GM12878 (cell line): ENCODE measurements at regions not wholly inside any gene's neighbourhood (a gene's known extent, or its start where the extent isn't known, plus 50 kb on each side); places are given as distances from the start of the nearest gene placed in this dataset.

ENCODE experiments used
- BHLHE40 ChIP-seq, 2 experiments: fragments of 450-650 bp in 1 of 2; IDR thresholded peaks; 2 replicates each; pipeline ENCODE4 v1.6.1; 2011 to 2017; ENCODE audit warnings: low read depth in 2 of 2, borderline replicate concordance in 1 of 2, improper control_type of control experiment in 1 of 2, low read length in 1 of 2, mild to moderate bottlenecking in 1 of 2
- CREB1 ChIP-seq: IDR thresholded peaks from 2 replicates; pipeline ENCODE4 v1.6.1; 2012; ENCODE audit warnings: low read depth, mild to moderate bottlenecking, inconsistent platforms
- ESRRA ChIP-seq: IDR thresholded peaks from 2 replicates; pipeline ENCODE4 v1.6.1; 2012; ENCODE audit warnings: mild to moderate bottlenecking, low read length, improper control_type of control experiment
- HDAC6 ChIP-seq: fragments of 200-600 bp; sonication (generic); IDR thresholded peaks from one replicate; pipeline ENCODE4 v1.8.0; 2017; ENCODE audit warnings: antibody characterized with exemption; ENCODE audit not compliant: unreplicated experiment
- IRF5 ChIP-seq: fragments of 450-650 bp; IDR thresholded peaks from 2 replicates; pipeline ENCODE4 v1.6.1; 2017; ENCODE audit warnings: borderline replicate concordance
- JUND ChIP-seq: IDR thresholded peaks from 2 replicates; pipeline ENCODE4 v1.6.1; 2012; ENCODE audit warnings: low read depth, mild to moderate bottlenecking, low read length, improper control_type of control experiment, moderate library complexity
- MYB ChIP-seq: fragments of 150-350 bp; IDR thresholded peaks from 2 replicates; pipeline ENCODE4 v1.6.1; 2014; ENCODE audit warnings: mild to moderate bottlenecking, low read depth, low read length, borderline replicate concordance
- NR2C2 ChIP-seq: IDR thresholded peaks from 2 replicates; pipeline ENCODE4 v1.6.1; 2011; ENCODE audit warnings: borderline replicate concordance, low read depth; ENCODE audit not compliant: control insufficient read depth, insufficient read length
- RFX5 ChIP-seq: IDR thresholded peaks from 2 replicates; pipeline ENCODE4 v1.6.1; 2011; ENCODE audit warnings: low read depth, low read length, improper control_type of control experiment
- SIX5 ChIP-seq: IDR thresholded peaks from 2 replicates; pipeline ENCODE4 v1.6.1; 2011; ENCODE audit warnings: mild to moderate bottlenecking, low read depth, low read length, moderate library complexity; ENCODE audit not compliant: severe bottlenecking
- SPI1 ChIP-seq: IDR thresholded peaks from 2 replicates; pipeline ENCODE4 v1.6.1; 2011; ENCODE audit warnings: low read depth, mild to moderate bottlenecking, low read length, moderate library complexity, borderline replicate concordance; ENCODE audit not compliant: insufficient read depth
- SRF ChIP-seq, 2 experiments: IDR thresholded peaks; 2 replicates each; pipeline ENCODE4 v1.6.1; 2011; ENCODE audit warnings: low read depth in 2 of 2, low read length in 2 of 2, mild to moderate bottlenecking in 1 of 2, moderate library complexity in 1 of 2
- SUZ12 ChIP-seq: fragments of 200-600 bp; sonication (generic); IDR thresholded peaks from one replicate; pipeline ENCODE4 v1.6.1; 2018; ENCODE audit warnings: antibody characterized with exemption, mild to moderate bottlenecking; ENCODE audit not compliant: unreplicated experiment
- TCF3 ChIP-seq: IDR thresholded peaks from 2 replicates; pipeline ENCODE4 v1.6.1; 2012; ENCODE audit warnings: low read depth, mild to moderate bottlenecking, low read length, borderline replicate concordance; ENCODE audit not compliant: insufficient read depth
- ZNF24 ChIP-seq: fragments of 450-650 bp; IDR thresholded peaks from 2 replicates; pipeline ENCODE4 v1.6.1; 2017; ENCODE audit warnings: antibody characterized with exemption, mild to moderate bottlenecking
- ZNF384 ChIP-seq: IDR thresholded peaks from 2 replicates; pipeline ENCODE4 v1.6.1; 2012; ENCODE audit warnings: low read depth, mild to moderate bottlenecking, low read length, improper control_type of control experiment, borderline replicate concordance
- TF ChIP-seq, protein P1 (sequence below): fragments of 450-650 bp; conservative IDR thresholded peaks from 2 replicates; pipeline ENCODE4 v1.6.1; 2017; ENCODE audit warnings: mild to moderate bottlenecking, moderate library complexity
- TF ChIP-seq, protein P2 (sequence below): IDR thresholded peaks from 2 replicates; pipeline ENCODE4 v1.6.1; 2012; ENCODE audit warnings: low read depth, low read length, improper control_type of control experiment
- TF ChIP-seq, protein P3 (sequence below): IDR thresholded peaks from 2 replicates; pipeline ENCODE4 v1.6.1; 2011; ENCODE audit warnings: low read depth, low read length, improper control_type of control experiment, borderline replicate concordance
- TF ChIP-seq, protein P4 (sequence below): IDR thresholded peaks from 2 replicates; pipeline ENCODE4 v1.6.1; 2011; ENCODE audit warnings: low read depth, mild to moderate bottlenecking, low read length, moderate library complexity, borderline replicate concordance; ENCODE audit errors: extremely low read depth
- TF ChIP-seq, protein P5 (sequence below): fragments of 450-650 bp; IDR thresholded peaks from 2 replicates; pipeline ENCODE4 v1.6.1; 2016; ENCODE audit warnings: mild to moderate bottlenecking

GRCh38 chr1:19010995-19011844 is 54.7 kb upstream of the IFFO2 start (continued):
- TF ChIP-seq BHLHE40 (IDR thresholded peaks at IDR 0.05; ENCODE audit: borderline replicate concordance in 1 of 2, low read depth in 2 of 2, low read length in 1 of 2) (0 out of 4 replicates have a peak, but pooled peaks of 1 of the 2 experiments have one; percentile 25), SRF (IDR thresholded peaks at IDR 0.05; ENCODE audit: low read depth in 2 of 2, low read length in 2 of 2) (no peak), HDAC6 (no peak), SUZ12 (no peak), RFX5 (no peak), SPI1 (no peak), CREB1 (peak; percentile 36; the same call in 1 of the 2 replicates), NR2C2 (no peak), SIX5 (no peak), TCF3 (no peak), MYB (no peak), IRF5 (no peak), ZNF24 (no peak), ZNF384 (no peak), JUND (no peak), ESRRA (no peak)
- TF ChIP-seq, protein P1, sequence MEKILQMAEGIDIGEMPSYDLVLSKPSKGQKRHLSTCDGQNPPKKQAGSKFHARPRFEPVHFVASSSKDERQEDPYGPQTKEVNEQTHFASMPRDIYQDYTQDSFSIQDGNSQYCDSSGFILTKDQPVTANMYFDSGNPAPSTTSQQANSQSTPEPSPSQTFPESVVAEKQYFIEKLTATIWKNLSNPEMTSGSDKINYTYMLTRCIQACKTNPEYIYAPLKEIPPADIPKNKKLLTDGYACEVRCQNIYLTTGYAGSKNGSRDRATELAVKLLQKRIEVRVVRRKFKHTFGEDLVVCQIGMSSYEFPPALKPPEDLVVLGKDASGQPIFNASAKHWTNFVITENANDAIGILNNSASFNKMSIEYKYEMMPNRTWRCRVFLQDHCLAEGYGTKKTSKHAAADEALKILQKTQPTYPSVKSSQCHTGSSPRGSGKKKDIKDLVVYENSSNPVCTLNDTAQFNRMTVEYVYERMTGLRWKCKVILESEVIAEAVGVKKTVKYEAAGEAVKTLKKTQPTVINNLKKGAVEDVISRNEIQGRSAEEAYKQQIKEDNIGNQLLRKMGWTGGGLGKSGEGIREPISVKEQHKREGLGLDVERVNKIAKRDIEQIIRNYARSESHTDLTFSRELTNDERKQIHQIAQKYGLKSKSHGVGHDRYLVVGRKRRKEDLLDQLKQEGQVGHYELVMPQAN = no peak
- TF ChIP-seq, protein P2, sequence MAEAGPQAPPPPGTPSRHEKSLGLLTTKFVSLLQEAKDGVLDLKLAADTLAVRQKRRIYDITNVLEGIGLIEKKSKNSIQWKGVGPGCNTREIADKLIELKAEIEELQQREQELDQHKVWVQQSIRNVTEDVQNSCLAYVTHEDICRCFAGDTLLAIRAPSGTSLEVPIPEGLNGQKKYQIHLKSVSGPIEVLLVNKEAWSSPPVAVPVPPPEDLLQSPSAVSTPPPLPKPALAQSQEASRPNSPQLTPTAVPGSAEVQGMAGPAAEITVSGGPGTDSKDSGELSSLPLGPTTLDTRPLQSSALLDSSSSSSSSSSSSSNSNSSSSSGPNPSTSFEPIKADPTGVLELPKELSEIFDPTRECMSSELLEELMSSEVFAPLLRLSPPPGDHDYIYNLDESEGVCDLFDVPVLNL = no peak
- TF ChIP-seq, protein P3, sequence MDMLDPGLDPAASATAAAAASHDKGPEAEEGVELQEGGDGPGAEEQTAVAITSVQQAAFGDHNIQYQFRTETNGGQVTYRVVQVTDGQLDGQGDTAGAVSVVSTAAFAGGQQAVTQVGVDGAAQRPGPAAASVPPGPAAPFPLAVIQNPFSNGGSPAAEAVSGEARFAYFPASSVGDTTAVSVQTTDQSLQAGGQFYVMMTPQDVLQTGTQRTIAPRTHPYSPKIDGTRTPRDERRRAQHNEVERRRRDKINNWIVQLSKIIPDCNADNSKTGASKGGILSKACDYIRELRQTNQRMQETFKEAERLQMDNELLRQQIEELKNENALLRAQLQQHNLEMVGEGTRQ = no peak
- TF ChIP-seq, protein P4, sequence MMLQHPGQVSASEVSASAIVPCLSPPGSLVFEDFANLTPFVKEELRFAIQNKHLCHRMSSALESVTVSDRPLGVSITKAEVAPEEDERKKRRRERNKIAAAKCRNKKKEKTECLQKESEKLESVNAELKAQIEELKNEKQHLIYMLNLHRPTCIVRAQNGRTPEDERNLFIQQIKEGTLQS = no peak
- TF ChIP-seq, protein P5, sequence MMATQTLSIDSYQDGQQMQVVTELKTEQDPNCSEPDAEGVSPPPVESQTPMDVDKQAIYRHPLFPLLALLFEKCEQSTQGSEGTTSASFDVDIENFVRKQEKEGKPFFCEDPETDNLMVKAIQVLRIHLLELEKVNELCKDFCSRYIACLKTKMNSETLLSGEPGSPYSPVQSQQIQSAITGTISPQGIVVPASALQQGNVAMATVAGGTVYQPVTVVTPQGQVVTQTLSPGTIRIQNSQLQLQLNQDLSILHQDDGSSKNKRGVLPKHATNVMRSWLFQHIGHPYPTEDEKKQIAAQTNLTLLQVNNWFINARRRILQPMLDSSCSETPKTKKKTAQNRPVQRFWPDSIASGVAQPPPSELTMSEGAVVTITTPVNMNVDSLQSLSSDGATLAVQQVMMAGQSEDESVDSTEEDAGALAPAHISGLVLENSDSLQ = no peak
